ENCODE measurements at regions not wholly inside any gene's neighbourhood (a gene's known extent, or its start where the extent isn't known, plus 50 kb on each side); places are given as distances from the start of the nearest gene placed in this dataset.

GRCh38 chr2:41909584-41909983 is 138.2 kb upstream of the PKDCC start:
- DNase-seq (ENCODE audit: low read depth in 2 of 2) = no peak

DNA sequence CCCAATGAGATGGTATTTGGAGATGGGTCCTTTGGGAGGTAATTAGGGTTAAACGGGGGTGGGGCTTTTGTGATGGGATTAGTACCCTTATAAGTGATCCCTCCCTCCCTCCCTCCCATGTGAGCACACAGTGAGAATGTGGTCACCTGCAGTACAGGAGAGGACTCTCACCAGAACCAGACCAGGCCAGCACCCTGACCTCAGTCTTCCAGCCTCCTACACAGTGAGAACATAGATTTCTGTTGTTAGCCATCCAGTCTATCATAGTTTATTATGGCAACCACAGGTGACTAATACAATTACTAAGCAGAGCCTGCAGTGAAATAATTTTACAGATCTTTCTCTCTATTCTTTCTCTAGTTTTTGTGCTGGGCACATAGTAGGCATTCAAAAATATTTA is 137.7 kb upstream of the PKDCC start:
- no peak for DNase-seq (ENCODE audit: low read depth in 2 of 2)

DNA sequence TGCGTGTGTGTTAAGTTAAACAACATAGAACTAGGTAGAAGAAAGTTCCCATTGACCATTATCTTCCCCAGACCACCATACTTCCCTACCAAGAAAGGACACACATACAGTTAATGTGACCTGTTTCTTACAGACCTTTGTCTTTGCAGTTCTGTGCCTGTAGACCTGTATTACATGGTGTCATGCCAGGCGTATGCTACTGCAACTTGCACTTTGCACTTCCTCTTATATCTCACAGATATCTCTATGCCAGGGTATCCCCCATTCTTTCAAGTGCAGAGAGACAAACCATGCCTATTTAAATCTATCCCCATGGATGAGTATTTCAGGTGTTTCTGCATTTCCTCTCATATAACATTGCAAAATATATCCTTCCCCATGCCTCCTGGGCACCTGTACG is 136.8 kb upstream of the PKDCC start:
- DNase-seq (ENCODE audit: low read depth in 2 of 2) = no peak

GRCh38 chr2:41912337-41912736 is 135.5 kb upstream of the PKDCC start:
- DNase-seq (ENCODE audit: low read depth in 2 of 2) = no peak

- no peak for DNase-seq (ENCODE audit: low read depth in 2 of 2)
These were observed 135.0 kb upstream of the PKDCC start for GRCh38 chr2:41912776-41913175.

DNA sequence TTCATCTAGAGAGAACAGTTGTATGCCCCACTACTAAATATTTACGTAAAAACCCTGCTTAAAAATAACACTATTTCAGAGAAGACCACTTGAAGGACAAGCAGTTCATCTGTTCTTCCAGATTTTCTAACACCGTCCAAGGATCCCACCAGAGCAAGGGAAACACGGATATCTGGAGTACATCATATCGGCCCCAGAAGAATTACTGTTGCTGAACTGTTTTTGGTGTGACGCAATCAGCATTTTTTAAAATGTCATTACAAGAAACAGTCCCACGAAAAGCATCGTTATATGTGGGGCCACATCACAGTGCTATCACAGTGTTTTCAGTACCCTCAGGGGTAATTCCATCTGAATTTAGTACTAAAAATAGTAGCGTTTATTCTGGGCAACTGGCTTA is 134.5 kb upstream of the PKDCC start:
- DNase-seq (ENCODE audit: low read depth in 2 of 2) = no peak

DNA sequence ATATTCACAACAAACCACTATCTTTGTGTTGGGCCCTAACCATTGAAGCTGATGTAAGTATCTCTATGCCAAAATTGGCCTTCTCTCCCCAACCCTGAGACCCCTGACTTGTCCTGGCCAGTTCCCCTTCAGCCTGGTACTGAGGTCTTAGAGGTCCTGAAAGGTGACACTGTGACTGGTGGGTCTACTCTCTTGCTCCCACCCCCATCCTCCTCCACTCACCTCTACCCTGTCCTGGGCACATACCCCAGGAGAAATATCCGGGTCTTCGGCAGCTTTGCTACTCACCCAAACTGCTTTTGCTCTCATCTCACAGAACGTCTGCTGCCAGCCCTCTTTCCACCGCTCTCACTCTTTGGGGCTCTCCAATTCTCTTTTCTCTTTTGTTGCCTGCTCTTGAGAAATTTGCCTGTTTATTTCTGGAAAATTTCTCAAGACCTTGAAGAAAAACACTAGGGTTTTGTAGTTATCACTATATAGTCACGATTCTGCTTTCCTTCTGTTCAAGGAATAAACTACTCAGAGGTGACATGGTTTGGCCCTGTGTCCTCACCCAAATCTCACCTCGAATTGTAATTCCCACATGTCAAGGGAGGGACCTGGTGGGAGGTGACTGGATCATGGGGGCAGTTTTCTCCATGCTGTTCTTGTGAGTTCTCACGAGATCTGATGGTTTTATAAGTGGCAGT is 133.8 kb upstream of the PKDCC start:
- no peak for DNase-seq (ENCODE audit: low read depth in 2 of 2)

DNA sequence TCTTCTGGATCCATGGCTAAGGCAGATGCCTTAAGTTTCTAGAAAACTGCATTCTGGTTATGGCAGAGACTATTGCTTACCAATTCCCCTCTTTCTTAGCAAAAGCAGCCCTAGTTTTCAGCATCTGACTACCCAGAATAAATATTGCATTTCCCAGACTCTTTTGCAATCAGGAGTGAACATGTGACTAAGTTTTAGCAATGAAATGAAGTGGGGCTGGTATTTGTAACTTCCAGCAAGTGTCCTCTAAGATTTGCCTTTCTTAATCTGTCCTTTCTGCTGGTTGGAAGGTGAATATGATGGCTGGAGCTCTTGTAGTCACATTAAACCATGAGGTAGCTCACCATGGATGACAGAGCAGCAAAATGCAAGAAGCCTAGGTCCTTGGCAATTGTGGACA is 132.9 kb upstream of the PKDCC start:
- no peak for DNase-seq (ENCODE audit: low read depth in 2 of 2)

DNA sequence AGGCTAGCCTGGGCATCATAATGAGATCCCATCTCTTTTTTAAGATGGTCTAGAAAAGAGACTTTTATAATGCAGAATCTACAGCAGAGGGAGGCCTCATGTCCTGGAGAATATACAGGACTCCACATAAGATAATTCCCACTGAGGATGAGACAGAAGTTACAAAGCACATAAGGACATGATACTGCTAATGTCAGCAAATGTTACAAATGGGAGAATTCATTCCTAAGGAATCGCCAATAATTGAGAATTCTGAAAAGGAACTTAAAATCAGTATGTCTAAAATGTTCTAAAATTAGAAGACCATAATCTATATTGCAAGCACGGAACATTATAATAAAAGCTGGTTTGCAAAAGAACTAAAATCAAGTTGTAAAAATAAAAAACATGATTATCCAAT is 131.6 kb upstream of the PKDCC start:
- DNase-seq (ENCODE audit: low read depth in 2 of 2) = no peak

GRCh38 chr2:41917587-41917986 is 130.2 kb upstream of the PKDCC start:
- no peak for DNase-seq (ENCODE audit: low read depth in 2 of 2)

- no peak for DNase-seq (ENCODE audit: low read depth in 2 of 2)
These were observed 128.7 kb upstream of the PKDCC start for GRCh38 chr2:41919135-41919534.

DNA sequence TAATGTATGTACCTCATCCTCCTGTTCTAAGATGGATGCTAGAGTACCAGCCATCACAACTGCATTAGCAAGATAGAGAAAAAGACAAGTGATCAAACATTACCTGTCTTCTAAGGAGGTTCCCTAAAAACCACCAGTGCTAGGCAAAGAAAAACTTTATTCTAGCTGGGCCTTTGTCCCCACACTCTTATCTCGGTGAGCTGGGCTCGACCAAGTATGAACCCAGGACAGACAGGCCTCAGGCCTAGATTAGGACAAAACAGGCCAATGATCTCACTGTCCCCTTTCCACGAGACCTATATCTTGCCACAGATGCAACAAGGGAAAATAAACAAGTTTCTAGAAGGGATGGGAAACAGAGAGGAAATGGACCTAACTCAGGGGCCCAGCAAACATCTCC is 127.6 kb upstream of the PKDCC start:
- no peak for DNase-seq (ENCODE audit: low read depth in 2 of 2)

- no peak for DNase-seq (ENCODE audit: low read depth in 2 of 2)
These were observed 127.0 kb upstream of the PKDCC start for GRCh38 chr2:41920812-41921211.

GRCh38 chr2:41922177-41922576 is 125.6 kb upstream of the PKDCC start:
- DNase-seq (ENCODE audit: low read depth in 2 of 2) = no peak

- DNase-seq (ENCODE audit: low read depth in 2 of 2) = no peak
These were observed 124.5 kb upstream of the PKDCC start for GRCh38 chr2:41923156-41923786.

- DNase-seq (ENCODE audit: low read depth in 2 of 2) = no peak
These were observed 123.8 kb upstream of the PKDCC start for GRCh38 chr2:41924024-41924423.

DNA sequence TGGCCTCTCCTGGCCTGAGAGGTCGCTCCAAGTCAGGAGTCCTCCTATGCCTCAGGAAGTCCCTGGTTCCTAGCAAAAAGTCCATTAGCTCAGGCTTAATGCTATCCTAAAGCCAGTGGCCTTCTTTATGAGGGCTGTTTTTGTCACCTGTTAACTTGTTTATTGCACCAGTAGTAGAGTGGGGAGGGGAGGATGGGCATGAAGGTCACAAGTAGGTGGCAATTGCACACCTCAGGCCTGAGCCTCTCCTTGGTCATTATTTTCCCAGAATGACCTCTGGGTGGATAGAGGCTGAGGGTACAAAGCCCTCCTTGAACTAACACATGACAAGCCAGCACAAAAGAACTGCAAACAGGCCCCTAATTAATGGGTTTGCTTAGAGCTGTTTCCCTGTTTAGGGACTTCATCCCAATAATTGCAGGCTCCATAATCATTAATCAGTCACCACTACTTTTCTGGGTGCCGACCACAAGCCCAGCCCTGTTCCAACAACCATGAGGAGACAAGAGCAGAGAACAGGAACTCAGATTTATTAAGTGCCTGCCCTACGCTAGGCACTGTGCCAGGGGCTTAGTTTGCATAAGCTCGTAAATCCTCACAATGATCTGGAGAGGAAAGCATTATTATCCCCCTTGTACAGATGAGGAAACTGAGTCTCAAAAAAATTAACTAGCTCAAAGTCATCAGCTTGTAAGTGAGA is 123.0 kb upstream of the PKDCC start:
- no peak for DNase-seq (ENCODE audit: low read depth in 2 of 2)

GRCh38 chr2:41925712-41926111 is 122.1 kb upstream of the PKDCC start:
- DNase-seq (ENCODE audit: low read depth in 2 of 2) = no peak

DNA sequence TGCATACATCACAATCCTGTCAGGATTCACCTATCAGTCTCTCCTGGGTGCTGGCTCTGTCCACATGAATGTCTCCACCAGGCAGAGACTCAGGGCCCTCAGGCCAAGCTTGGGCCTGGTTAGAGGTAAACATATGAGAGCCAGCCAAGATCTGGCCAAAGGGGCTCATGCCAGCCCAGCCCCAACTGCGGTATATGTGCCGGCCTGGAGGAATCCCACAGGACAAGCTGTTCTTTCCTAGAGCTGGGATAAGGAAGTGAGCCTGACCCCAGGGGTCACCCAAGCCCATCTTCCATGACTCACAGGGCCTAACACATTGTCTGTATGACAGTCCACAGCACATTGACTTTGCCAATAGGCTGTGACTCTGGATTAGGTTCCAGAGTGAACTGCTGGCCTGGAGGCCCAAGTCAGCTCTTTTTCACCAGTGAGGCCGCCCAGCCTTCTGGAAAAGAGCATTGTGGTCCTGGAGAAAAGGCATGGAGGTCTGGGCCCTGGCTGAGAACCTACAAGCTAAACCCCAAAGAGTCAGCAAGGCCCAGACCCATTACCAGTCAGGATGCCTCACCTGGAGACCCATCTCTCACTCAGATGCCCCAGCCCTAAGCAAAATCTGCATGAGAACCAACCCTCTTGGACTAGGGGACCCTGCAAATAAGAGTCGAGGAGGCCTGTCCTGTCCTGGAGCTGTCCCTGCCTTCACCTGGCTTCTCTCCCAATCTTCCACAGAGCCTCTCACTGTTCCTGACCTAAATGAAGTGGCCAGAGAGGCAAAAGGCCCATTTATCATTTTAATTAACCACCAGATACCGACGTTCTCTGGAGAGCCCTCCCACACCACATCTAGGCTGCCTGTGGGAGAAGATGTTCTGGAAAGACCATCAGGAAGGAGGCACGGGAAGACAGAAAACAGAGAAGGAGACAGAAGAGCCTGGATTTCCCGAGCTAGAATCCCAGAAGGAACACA is 120.9 kb upstream of the PKDCC start:
- DNase-seq (ENCODE audit: low read depth in 2 of 2) = no peak

DNA sequence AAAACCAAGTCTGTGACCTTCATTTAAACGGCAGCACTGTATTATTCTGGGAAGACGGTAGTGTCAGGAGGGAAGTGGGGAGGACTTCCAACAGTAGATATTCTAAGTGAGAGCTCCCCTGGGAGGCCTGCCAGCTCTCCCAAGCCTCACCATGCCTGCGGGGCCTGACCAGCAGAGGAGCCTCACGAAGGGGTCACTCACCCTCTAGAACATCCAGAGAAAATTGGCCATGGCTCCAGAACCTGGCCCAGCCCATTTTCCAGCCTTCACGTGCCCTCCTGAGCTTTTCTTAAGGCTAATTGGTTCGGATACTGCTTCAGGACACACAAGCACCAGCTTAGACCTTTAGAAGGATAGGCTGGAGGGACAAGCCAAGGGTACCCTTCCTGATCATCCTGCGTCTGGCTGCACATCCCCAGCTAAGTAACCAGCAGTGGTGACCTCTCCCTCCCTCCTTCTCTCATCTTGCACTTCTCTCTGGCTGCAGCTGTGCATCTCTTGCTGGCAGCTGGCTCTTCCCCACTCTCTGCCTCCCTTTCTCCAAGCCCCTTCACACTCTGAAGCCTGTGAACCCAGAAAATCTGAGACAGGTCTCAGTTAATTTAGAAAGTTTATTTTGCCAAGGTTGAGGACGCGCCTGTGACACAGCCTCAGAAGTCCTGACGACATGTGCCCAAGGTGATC is 120.1 kb upstream of the PKDCC start:
- no peak for DNase-seq (ENCODE audit: low read depth in 2 of 2)

DNA sequence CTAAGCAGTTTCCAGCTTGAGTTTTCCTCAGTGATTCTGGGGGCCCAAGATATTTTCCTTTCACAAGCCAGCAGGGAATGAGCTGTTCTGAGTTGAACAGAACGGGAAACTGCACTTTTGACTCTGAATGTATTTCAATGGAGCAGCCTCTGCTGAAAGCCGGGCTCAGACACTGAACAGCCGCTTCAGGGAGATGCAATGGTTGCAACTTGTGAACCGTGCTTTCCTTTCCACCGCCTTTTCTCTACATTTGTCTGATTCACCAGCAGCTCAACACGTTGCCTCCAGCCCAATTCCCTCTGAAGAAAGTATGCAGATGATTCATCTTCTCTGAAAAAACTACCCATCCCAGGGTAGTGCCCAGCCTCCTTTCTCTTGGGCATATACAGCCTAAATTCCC is 119.3 kb upstream of the PKDCC start:
- no peak for DNase-seq (ENCODE audit: low read depth in 2 of 2)
